ENCODE measurements at regions not wholly inside any gene's neighbourhood (a gene's known extent, or its start where the extent isn't known, plus 50 kb on each side); places are given as distances from the start of the nearest gene placed in this dataset.

DNA sequence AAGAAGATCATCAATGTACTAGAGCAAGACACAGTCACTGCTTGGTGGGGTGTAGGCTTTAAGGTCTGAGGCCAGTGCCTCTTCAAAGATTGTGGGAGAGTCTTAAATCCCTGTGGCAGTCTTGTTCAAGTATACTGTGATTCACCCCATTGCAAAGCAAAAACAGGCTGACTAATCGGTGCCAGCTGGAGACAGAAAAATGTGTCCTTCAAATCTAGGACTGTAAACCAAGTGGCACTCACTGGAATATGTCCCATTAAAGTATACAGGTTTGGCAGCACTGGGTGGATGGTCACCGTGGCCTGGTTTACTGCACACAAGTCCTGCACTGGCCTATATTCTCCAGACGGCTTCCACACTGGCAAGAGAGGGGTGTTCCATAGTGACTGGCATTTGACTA, 1315.3 kb downstream of the TMEM121 start:
- Histone ChIP-seq H3K9me3 (ENCODE audit: low read length) (no peaks in the 10 kb centered on the region), H3K27me3 (ENCODE audit: insufficient read depth, low read length) (no peaks in the 10 kb centered on the region), H3K36me3 (ENCODE audit: insufficient read depth, low read length) (no peaks in the 10 kb centered on the region), H2AFZ (ENCODE audit: low read depth, low read length) (no peak overlapping the region), H3K4me3 (ENCODE audit: low read length) (no peak overlapping the region), H3K4me1 (ENCODE audit: insufficient read depth, low read length) (no peaks in the 10 kb centered on the region)

GRCh38 chr14:106842687-106843086, 1316.3 kb downstream of the TMEM121 start:
- Histone ChIP-seq H2AFZ (ENCODE audit: low read depth, low read length) (no peak overlapping the region), H3K4me3 (ENCODE audit: low read length) (no peak overlapping the region), H3K36me3 (ENCODE audit: insufficient read depth, low read length) (no peaks in the 10 kb centered on the region), H3K4me1 (ENCODE audit: insufficient read depth, low read length) (no peaks in the 10 kb centered on the region), H3K27me3 (ENCODE audit: insufficient read depth, low read length) (no peaks in the 10 kb centered on the region), H3K9me3 (ENCODE audit: low read length) (no peaks in the 10 kb centered on the region)

DNA sequence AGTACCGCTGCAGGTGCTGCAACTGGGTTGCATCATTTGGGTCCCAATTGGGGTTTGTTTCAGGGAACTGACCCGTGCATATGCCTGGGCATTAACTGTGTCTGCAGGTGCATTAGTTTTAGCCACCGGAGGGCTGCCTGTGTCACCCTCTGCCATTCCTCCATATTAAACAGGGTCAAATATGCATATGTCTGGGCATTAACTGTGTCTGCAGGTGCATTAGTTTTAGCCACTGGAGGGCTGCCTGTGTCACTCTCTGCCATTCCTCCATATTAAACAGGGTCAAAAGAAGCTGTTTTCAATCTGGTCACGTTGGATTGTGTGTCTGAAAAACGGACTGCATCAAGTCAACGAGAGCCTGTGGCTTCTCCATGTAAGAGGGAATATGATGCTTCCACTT, 1317.0 kb downstream of the TMEM121 start:
- H3K4me3 ChIP-seq (ENCODE audit: low read length) = no peak overlapping the region
- no peaks in the 10 kb centered on the region for H3K9me3 ChIP-seq (ENCODE audit: low read length)
- no peak overlapping the region for H2AFZ ChIP-seq (ENCODE audit: low read depth, low read length)
- no peaks in the 10 kb centered on the region for H3K4me1 ChIP-seq (ENCODE audit: insufficient read depth, low read length)
- H3K27me3 ChIP-seq (ENCODE audit: insufficient read depth, low read length) = no peaks in the 10 kb centered on the region
- no peaks in the 10 kb centered on the region for H3K36me3 ChIP-seq (ENCODE audit: insufficient read depth, low read length)

- Histone ChIP-seq H3K36me3 (ENCODE audit: insufficient read depth, low read length) (no peaks in the 10 kb centered on the region), H3K9me3 (ENCODE audit: low read length) (no peaks in the 10 kb centered on the region), H3K4me3 (ENCODE audit: low read length) (no peak overlapping the region), H2AFZ (ENCODE audit: low read depth, low read length) (no peak overlapping the region), H3K4me1 (ENCODE audit: insufficient read depth, low read length) (no peaks in the 10 kb centered on the region), H3K27me3 (ENCODE audit: insufficient read depth, low read length) (no peaks in the 10 kb centered on the region)
Measured at GRCh38 chr14:106843951-106844483, 1317.6 kb downstream of the TMEM121 start.

- no peak overlapping the region for H2AFZ ChIP-seq (ENCODE audit: low read depth, low read length)
- H3K4me1 ChIP-seq (ENCODE audit: insufficient read depth, low read length) = no peaks in the 10 kb centered on the region
- no peaks in the 10 kb centered on the region for H3K36me3 ChIP-seq (ENCODE audit: insufficient read depth, low read length)
- H3K27me3 ChIP-seq (ENCODE audit: insufficient read depth, low read length) = no peaks in the 10 kb centered on the region
- H3K4me3 ChIP-seq (ENCODE audit: low read length) = no peak overlapping the region
- no peaks in the 10 kb centered on the region for H3K9me3 ChIP-seq (ENCODE audit: low read length)
Measured at GRCh38 chr14:106844608-106845285, 1318.4 kb downstream of the TMEM121 start.

- Histone ChIP-seq H3K36me3 (ENCODE audit: insufficient read depth, low read length) (no peaks in the 10 kb centered on the region), H3K9me3 (ENCODE audit: low read length) (no peaks in the 10 kb centered on the region), H3K4me3 (ENCODE audit: low read length) (no peak overlapping the region), H3K27me3 (ENCODE audit: insufficient read depth, low read length) (no peaks in the 10 kb centered on the region), H3K4me1 (ENCODE audit: insufficient read depth, low read length) (no peaks in the 10 kb centered on the region), H2AFZ (ENCODE audit: low read depth, low read length) (no peak overlapping the region)
Measured at GRCh38 chr14:106845286-106846087, 1319.1 kb downstream of the TMEM121 start.

DNA sequence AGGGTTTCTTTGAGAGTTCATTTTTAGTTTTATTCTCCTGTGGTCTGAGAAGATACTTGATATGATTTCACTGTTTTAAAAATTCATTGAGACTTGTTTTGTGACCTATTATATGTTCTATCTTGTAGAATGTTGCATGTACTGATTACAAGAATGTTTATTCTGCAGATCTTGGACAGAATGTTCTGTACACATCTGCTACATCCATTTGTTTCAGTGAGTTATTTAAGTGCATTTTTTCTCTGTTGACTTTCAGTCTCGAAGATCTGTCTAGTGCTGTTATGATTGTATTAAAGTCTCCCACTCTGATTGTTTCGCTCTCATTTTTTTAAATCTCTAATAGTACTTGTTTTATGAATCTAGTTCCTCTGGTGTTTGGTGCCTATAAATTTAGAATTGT, 1319.8 kb downstream of the TMEM121 start:
- Histone ChIP-seq H3K9me3 (ENCODE audit: low read length) (no peaks in the 10 kb centered on the region), H3K4me1 (ENCODE audit: insufficient read depth, low read length) (no peaks in the 10 kb centered on the region), H3K36me3 (ENCODE audit: insufficient read depth, low read length) (no peaks in the 10 kb centered on the region), H2AFZ (ENCODE audit: low read depth, low read length) (no peak overlapping the region), H3K27me3 (ENCODE audit: insufficient read depth, low read length) (no peaks in the 10 kb centered on the region), H3K4me3 (ENCODE audit: low read length) (no peak overlapping the region)

GRCh38 chr14:106848330-106849121, 1322.1 kb downstream of the TMEM121 start:
- no peaks in the 10 kb centered on the region for H3K27me3 ChIP-seq (ENCODE audit: insufficient read depth, low read length)
- H2AFZ ChIP-seq (ENCODE audit: low read depth, low read length) = no peak overlapping the region
- no peaks in the 10 kb centered on the region for H3K4me1 ChIP-seq (ENCODE audit: insufficient read depth, low read length)
- no peaks in the 10 kb centered on the region for H3K36me3 ChIP-seq (ENCODE audit: insufficient read depth, low read length)
- H3K4me3 ChIP-seq (ENCODE audit: low read length) = no peak overlapping the region
- no peaks in the 10 kb centered on the region for H3K9me3 ChIP-seq (ENCODE audit: low read length)

- Histone ChIP-seq H3K4me3 (ENCODE audit: low read length) (no peak overlapping the region), H3K27me3 (ENCODE audit: insufficient read depth, low read length) (no peaks in the 10 kb centered on the region), H3K9me3 (ENCODE audit: low read length) (no peaks in the 10 kb centered on the region), H3K4me1 (ENCODE audit: insufficient read depth, low read length) (no peaks in the 10 kb centered on the region), H2AFZ (ENCODE audit: low read depth, low read length) (no peak overlapping the region), H3K36me3 (ENCODE audit: insufficient read depth, low read length) (no peaks in the 10 kb centered on the region)
Measured at GRCh38 chr14:106850913-106851825, 1324.8 kb downstream of the TMEM121 start.

DNA sequence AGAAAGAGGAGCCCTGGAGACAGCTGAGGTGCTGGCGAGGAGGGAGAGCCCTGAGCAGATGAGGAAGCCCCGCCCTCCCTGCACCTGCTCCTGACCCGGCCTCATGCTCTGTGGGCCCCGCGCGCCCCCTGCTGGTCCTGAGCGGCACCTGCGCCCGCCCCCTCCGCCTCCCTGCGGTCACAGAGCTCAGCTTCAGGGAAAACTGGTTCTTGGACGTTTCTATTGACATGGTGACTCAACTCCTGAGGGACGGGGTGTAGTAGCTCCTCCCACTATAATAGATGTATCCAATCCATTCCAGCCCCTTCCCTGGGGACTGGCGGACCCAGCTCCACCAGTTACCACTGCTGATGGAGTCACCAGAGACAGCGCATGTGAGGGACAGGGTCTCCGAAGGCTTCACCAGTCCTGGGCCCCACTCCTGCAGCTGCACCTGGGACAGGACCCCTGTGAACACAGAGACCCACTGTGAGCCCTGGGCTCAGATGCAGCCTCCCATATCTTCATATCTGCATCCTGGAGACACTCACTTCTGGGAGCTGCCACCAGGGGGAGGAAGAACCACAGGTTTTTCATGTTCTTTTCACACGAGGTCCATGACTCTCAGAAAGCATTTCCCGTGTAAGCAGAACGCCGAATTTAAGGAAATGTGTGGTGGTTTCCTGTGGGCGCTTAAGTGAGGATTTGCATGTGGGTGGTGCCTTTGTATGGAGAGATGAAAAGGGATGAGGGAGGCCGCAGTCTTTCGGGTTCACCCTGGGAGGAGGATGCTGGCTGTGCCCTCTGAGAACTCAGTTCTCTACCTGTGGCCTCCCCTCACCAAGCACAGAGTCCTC, 1346.4 kb downstream of the TMEM121 start:
- H3K27me3 ChIP-seq (ENCODE audit: insufficient read depth, low read length) = no peaks in the 10 kb centered on the region
- no peaks in the 10 kb centered on the region for H3K9me3 ChIP-seq (ENCODE audit: low read length)
- no peak overlapping the region for H2AFZ ChIP-seq (ENCODE audit: low read depth, low read length)
- no peak overlapping the region for H3K4me3 ChIP-seq (ENCODE audit: low read length)
- H3K36me3 ChIP-seq (ENCODE audit: insufficient read depth, low read length) = no peaks in the 10 kb centered on the region
- no peaks in the 10 kb centered on the region for H3K4me1 ChIP-seq (ENCODE audit: insufficient read depth, low read length)

DNA sequence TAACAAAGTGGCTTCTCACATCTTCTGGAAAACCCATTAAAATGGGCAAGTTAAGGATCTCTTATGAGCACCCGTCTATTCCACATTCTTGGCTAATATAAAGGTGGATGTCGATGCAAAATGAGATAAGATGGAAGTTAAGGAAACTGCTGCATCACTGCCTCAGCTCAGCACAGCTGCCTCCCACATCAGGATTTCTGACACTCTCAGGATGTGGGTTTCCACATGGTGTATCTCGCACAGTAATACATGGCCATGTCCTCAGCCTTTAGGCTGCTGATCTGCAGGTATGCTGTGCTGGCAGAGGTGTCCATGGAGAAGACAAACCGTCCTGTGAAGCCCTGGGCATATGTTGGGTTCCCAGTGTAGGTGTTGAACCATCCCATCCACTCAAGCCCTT, 1348.0 kb downstream of the TMEM121 start:
- H3K27me3 ChIP-seq (ENCODE audit: insufficient read depth, low read length) = no peaks in the 10 kb centered on the region
- H2AFZ ChIP-seq (ENCODE audit: low read depth, low read length) = no peak overlapping the region
- H3K4me1 ChIP-seq (ENCODE audit: insufficient read depth, low read length) = no peaks in the 10 kb centered on the region
- H3K9me3 ChIP-seq (ENCODE audit: low read length) = no peaks in the 10 kb centered on the region
- H3K4me3 ChIP-seq (ENCODE audit: low read length) = no peak overlapping the region
- no peaks in the 10 kb centered on the region for H3K36me3 ChIP-seq (ENCODE audit: insufficient read depth, low read length)

DNA sequence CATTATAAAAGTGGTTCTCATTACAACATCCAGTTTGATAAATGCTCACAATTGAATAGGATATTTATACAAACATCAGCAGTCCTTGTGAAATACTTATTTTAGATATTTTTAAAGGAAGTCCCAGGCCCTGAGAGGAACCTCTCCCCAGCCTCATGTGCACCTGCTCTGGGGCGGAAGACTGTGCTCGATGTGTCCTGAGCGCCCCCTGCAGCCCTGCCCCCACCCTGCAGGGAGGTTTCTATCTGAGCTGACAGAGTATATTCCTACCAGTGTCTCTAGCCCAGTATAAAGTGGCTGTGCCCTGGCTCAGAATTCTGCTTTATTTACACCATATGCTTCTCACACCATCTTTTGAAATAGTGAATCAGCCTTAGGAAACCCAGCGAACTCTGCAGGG, 1349.1 kb downstream of the TMEM121 start:
- H2AFZ ChIP-seq (ENCODE audit: low read depth, low read length) = no peak overlapping the region
- no peaks in the 10 kb centered on the region for H3K4me1 ChIP-seq (ENCODE audit: insufficient read depth, low read length)
- H3K4me3 ChIP-seq (ENCODE audit: low read length) = no peak overlapping the region
- H3K36me3 ChIP-seq (ENCODE audit: insufficient read depth, low read length) = no peaks in the 10 kb centered on the region
- no peaks in the 10 kb centered on the region for H3K27me3 ChIP-seq (ENCODE audit: insufficient read depth, low read length)
- H3K9me3 ChIP-seq (ENCODE audit: low read length) = no peaks in the 10 kb centered on the region

Data from neuron (in vitro differentiated cells).